ENCODE measurements at regions not wholly inside any gene's neighbourhood (a gene's known extent, or its start where the extent isn't known, plus 50 kb on each side); places are given as distances from the start of the nearest gene placed in this dataset.

DNA sequence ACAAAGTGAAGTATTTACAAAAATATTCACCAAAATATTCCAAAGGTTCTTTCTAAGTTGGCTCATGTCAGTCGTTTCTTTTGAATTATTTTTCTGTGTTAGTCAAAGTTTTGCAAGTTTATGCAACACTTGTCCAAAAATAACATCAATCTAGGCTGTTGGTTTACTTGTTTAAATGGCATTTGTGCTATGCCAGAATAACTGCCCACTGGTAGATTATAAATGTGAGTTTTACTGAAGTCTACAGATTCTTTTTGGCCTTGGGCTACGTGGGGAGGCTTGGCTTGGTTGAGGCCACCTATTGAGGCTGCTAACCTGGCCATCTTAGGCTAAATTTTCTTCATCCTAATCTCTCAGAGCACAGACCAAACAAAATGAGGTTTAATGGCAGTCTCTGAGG, 1091.9 kb upstream of the RAG2 start:
- Histone ChIP-seq H3K4me3 (ENCODE audit: low read depth, low read length) (no peak overlapping the region), H3K36me3 (ENCODE audit: control insufficient read depth, insufficient read depth, low read length) (no peaks in the 10 kb centered on the region), H3K27me3 (ENCODE audit: control insufficient read depth, insufficient read depth, low read length) (no peaks in the 10 kb centered on the region)
- DNase-seq (ENCODE audit: low read depth) = no peak
- ChIA-PET CTCF (no interaction called here), POLR2A (no interaction called here)
- TF ChIP-seq, protein P1, sequence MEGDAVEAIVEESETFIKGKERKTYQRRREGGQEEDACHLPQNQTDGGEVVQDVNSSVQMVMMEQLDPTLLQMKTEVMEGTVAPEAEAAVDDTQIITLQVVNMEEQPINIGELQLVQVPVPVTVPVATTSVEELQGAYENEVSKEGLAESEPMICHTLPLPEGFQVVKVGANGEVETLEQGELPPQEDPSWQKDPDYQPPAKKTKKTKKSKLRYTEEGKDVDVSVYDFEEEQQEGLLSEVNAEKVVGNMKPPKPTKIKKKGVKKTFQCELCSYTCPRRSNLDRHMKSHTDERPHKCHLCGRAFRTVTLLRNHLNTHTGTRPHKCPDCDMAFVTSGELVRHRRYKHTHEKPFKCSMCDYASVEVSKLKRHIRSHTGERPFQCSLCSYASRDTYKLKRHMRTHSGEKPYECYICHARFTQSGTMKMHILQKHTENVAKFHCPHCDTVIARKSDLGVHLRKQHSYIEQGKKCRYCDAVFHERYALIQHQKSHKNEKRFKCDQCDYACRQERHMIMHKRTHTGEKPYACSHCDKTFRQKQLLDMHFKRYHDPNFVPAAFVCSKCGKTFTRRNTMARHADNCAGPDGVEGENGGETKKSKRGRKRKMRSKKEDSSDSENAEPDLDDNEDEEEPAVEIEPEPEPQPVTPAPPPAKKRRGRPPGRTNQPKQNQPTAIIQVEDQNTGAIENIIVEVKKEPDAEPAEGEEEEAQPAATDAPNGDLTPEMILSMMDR (IDR thresholded peaks at IDR 0.05; ENCODE audit: insufficient read depth, low read depth, low read length) = no peak

DNA sequence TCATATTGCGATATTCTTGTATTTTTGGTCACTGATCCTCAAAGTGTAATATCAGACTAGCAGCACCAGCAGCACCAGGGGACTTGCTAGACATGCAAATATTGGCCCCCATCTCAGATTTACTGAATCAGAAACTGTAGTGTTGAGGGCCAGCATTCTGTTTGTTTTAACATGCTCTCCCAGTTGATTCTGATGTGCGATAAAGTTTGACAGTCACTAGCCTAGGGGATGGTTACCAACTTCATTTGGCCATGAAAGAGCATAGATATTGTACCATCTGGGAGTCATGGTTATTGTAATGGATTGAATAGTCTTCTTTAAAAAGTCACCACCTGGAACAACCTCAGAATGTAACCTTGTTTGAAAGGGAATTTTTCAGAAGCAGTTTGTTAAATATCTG, 1090.4 kb upstream of the RAG2 start:
- Histone ChIP-seq H3K36me3 (ENCODE audit: control insufficient read depth, insufficient read depth, low read length) (no peaks in the 10 kb centered on the region), H3K4me3 (ENCODE audit: low read depth, low read length) (no peak overlapping the region), H3K27me3 (ENCODE audit: control insufficient read depth, insufficient read depth, low read length) (no peaks in the 10 kb centered on the region)
- ChIA-PET POLR2A (no interaction called here), CTCF (no interaction called here)
- DNase-seq (ENCODE audit: low read depth) = no peak
- TF ChIP-seq, protein P1 (IDR thresholded peaks at IDR 0.05; ENCODE audit: insufficient read depth, low read depth, low read length) = no peak

DNA sequence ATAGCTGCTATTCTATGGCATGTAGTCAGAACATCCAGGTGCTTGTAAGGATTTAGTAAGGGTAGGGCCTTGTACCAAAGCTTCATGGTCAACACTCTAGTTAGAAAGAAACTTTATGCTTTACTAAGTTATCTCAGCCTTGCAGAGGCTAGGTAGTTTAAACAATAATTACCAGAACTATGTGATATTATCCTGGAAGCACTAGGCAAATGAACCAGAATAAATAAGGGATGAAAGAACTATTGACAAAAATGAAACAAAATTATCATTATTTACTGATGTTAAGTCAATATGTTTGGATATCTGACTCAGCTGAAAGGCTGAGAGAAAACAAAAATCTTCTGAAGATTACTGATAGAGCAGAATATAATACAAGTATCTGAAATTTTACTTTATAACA, 1089.1 kb upstream of the RAG2 start:
- TF ChIP-seq, protein P1 (IDR thresholded peaks at IDR 0.05; ENCODE audit: insufficient read depth, low read depth, low read length) = no peak
- ChIA-PET CTCF (interaction anchor here (0.5 kb wide), 1 partner anchor 1488 kb away, joined by 3 read pairs; no protein-coding TSS in a partner anchor), POLR2A (no interaction called here)
- H3K27me3 ChIP-seq (ENCODE audit: control insufficient read depth, insufficient read depth, low read length) = no peaks in the 10 kb centered on the region
- DNase-seq (ENCODE audit: low read depth) = no peak
- H3K4me3 ChIP-seq (ENCODE audit: low read depth, low read length) = no peak overlapping the region
- H3K36me3 ChIP-seq (ENCODE audit: control insufficient read depth, insufficient read depth, low read length) = no peaks in the 10 kb centered on the region

- TF ChIP-seq, protein P1 (IDR thresholded peaks at IDR 0.05; ENCODE audit: insufficient read depth, low read depth, low read length) = no peak
- DNase-seq (ENCODE audit: low read depth) = no peak
- Histone ChIP-seq H3K36me3 (ENCODE audit: control insufficient read depth, insufficient read depth, low read length) (no peaks in the 10 kb centered on the region), H3K27me3 (ENCODE audit: control insufficient read depth, insufficient read depth, low read length) (no peaks in the 10 kb centered on the region), H3K4me3 (ENCODE audit: low read depth, low read length) (no peak overlapping the region)
- ChIA-PET POLR2A (no interaction called here), CTCF (no interaction called here)
Observed at GRCh38 chr11:37671321-37671720, 1073.3 kb upstream of the RAG2 start.

DNA sequence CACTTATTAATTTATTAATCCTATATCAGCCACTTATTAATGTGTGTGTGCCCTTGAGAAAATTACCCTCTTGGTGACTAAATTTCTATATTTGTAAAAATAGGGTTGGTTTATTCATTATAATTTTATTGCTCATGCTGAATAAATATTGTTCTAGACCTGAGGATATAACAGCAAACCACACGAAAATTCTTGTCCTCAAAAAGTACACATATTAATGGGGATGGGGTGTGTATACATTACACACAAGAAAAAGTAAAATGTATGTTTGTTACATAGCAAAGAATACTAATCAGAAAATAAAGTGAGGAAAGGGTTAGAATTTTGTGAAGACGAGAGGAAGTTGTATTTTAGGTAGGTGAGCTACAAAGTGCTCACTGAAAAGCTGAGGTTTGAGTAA, 1068.9 kb upstream of the RAG2 start:
- DNase-seq (ENCODE audit: low read depth) = no peak
- Histone ChIP-seq H3K27me3 (ENCODE audit: control insufficient read depth, insufficient read depth, low read length) (no peaks in the 10 kb centered on the region), H3K4me3 (ENCODE audit: low read depth, low read length) (no peak overlapping the region), H3K36me3 (ENCODE audit: control insufficient read depth, insufficient read depth, low read length) (no peaks in the 10 kb centered on the region)
- TF ChIP-seq, protein P1 (IDR thresholded peaks at IDR 0.05; ENCODE audit: insufficient read depth, low read depth, low read length) = no peak
- POLR2A ChIA-PET = no interaction called here
- CTCF ChIA-PET = interaction anchor here (1.5 kb wide), 1 partner anchor 10 kb away, joined by 3 read pairs; no protein-coding TSS in a partner anchor
